HEK293 (cell line): ENCODE measurements at regions not wholly inside any gene's neighbourhood (a gene's known extent, or its start where the extent isn't known, plus 50 kb on each side); places are given as distances from the start of the nearest gene placed in this dataset.

ENCODE experiments used
- CTCF ChIA-PET: fragments of 350-600 bp; formaldehyde crosslinking; extraction: SDS; loops from one replicate; lab custom pipeline; 2021; ENCODE audit warnings: antibody characterized with exemption; lab: Yijun Ruan, JAX
- POLR2A ChIA-PET: fragments of 300-600 bp; formaldehyde crosslinking; extraction: SDS; loops from one replicate; lab custom pipeline; 2020; ENCODE audit warnings: antibody characterized with exemption, inconsistent platforms; lab: Yijun Ruan, JAX
- H3K27ac ChIP-seq: fragments of 200-500 bp; sonication (Bioruptor generic); 2 replicates; pipeline ENCODE4 v1.5.1; 2014; ENCODE audit warnings: low read depth, low read length, control low read depth, inconsistent platforms; ENCODE audit errors: extremely low read depth
- H3K36me3 ChIP-seq, 2 experiments: fragments of 200-500 bp in 1 of 2; sonication (Bioruptor generic) in 1 of 2; 1 replicate in 1 of 2; 2 replicates in 1 of 2; pipeline ENCODE4 v1.5.1; 2014 to 2017; ENCODE audit warnings: inconsistent platforms in 2 of 2, low read length in 2 of 2; ENCODE audit not compliant: control insufficient read depth in 2 of 2, insufficient read depth in 1 of 2
- H3K4me1 ChIP-seq: fragments of 200-500 bp; sonication (Bioruptor generic); 2 replicates; pipeline ENCODE4 v1.5.1; 2014; ENCODE audit warnings: mild to moderate bottlenecking, low read length, inconsistent platforms; ENCODE audit not compliant: control insufficient read depth, insufficient read depth
- H3K4me3 ChIP-seq: 2 replicates; pipeline ENCODE4 v1.5.1; 2011; ENCODE audit warnings: low read depth, mild to moderate bottlenecking, control low read depth, low read length, moderate library complexity
- H3K9me3 ChIP-seq: fragments of 200-500 bp; sonication (Bioruptor generic); 2 replicates; pipeline ENCODE4 v1.5.1; 2014; ENCODE audit warnings: low read depth, low read length, inconsistent platforms; ENCODE audit not compliant: control insufficient read depth, insufficient read depth
- HOXA7 ChIP-seq: sonication (generic); formaldehyde crosslinking; IDR thresholded peaks from 2 replicates; pipeline ENCODE4 v1.8.1; 2022; ENCODE audit warnings: missing genetic modification reagents, borderline replicate concordance
- KLF7 ChIP-seq: fragments of 450-650 bp; formaldehyde crosslinking; IDR thresholded peaks from 2 replicates; pipeline ENCODE4 v1.5.1; 2016; ENCODE audit warnings: missing biosample characterization, missing genetic modification characterization, borderline replicate concordance
- MZF1 ChIP-seq: fragments of 450-650 bp; formaldehyde crosslinking; IDR thresholded peaks from 2 replicates; pipeline ENCODE4 v1.5.1; 2017; ENCODE audit warnings: missing biosample characterization, missing genetic modification characterization, borderline replicate concordance
- REPIN1 ChIP-seq: fragments of 450-650 bp; formaldehyde crosslinking; IDR thresholded peaks from 2 replicates; pipeline ENCODE4 v1.5.1; 2017; ENCODE audit warnings: missing biosample characterization, missing genetic modification characterization, low read depth
- YY1 ChIP-seq: fragments of 450-650 bp; formaldehyde crosslinking; IDR thresholded peaks from 2 replicates; pipeline ENCODE4 v1.5.1; 2018; ENCODE audit warnings: missing biosample characterization, missing genetic modification characterization
- ZEB2 ChIP-seq: fragments of 450-650 bp; formaldehyde crosslinking; IDR thresholded peaks from 2 replicates; pipeline ENCODE4 v1.5.1; 2016; ENCODE audit warnings: missing biosample characterization, missing genetic modification characterization
- ZFP37 ChIP-seq: fragments of 450-650 bp; formaldehyde crosslinking; IDR thresholded peaks from 2 replicates; pipeline ENCODE4 v1.5.1; 2016; ENCODE audit warnings: missing biosample characterization, missing genetic modification characterization
- ZNF155 ChIP-seq: fragments of 450-650 bp; formaldehyde crosslinking; IDR thresholded peaks from 2 replicates; pipeline ENCODE4 v1.5.1; 2016; ENCODE audit warnings: missing biosample characterization, missing genetic modification characterization
- ZNF211 ChIP-seq: fragments of 450-650 bp; formaldehyde crosslinking; IDR thresholded peaks from 2 replicates; pipeline ENCODE4 v1.5.1; 2016; ENCODE audit warnings: low read depth, missing biosample characterization, missing genetic modification characterization
- ZNF23 ChIP-seq: fragments of 450-650 bp; formaldehyde crosslinking; IDR thresholded peaks from 2 replicates; pipeline ENCODE4 v1.5.1; 2016; ENCODE audit warnings: missing biosample characterization, missing genetic modification characterization, borderline replicate concordance
- ZNF266 ChIP-seq: fragments of 450-650 bp; formaldehyde crosslinking; IDR thresholded peaks from 2 replicates; pipeline ENCODE4 v1.5.1; 2016; ENCODE audit warnings: missing biosample characterization, missing genetic modification characterization, low read depth
- ZNF324 ChIP-seq: fragments of 450-650 bp; formaldehyde crosslinking; IDR thresholded peaks from 2 replicates; pipeline ENCODE4 v1.5.1; 2016; ENCODE audit warnings: missing biosample characterization, missing genetic modification characterization
- ZNF335 ChIP-seq: fragments of 450-650 bp; formaldehyde crosslinking; conservative IDR thresholded peaks from 2 replicates; pipeline ENCODE4 v1.5.1; 2016; ENCODE audit warnings: missing biosample characterization, missing genetic modification characterization
- ZNF37A ChIP-seq: fragments of 450-650 bp; IDR thresholded peaks from 2 replicates; pipeline ENCODE4 v1.5.1; 2018; ENCODE audit warnings: missing biosample characterization, missing genetic modification characterization
- ZNF391 ChIP-seq: fragments of 450-650 bp; formaldehyde crosslinking; IDR thresholded peaks from 2 replicates; pipeline ENCODE4 v1.5.1; 2016; ENCODE audit warnings: low read depth, missing biosample characterization, missing genetic modification characterization, borderline replicate concordance
- ZNF404 ChIP-seq: fragments of 450-650 bp; formaldehyde crosslinking; IDR thresholded peaks from 2 replicates; pipeline ENCODE4 v1.5.1; 2017; ENCODE audit warnings: missing biosample characterization, missing genetic modification characterization
- ZNF530 ChIP-seq: fragments of 450-650 bp; formaldehyde crosslinking; IDR thresholded peaks from 2 replicates; pipeline ENCODE4 v1.5.1; 2016; ENCODE audit warnings: low read depth, missing biosample characterization, missing genetic modification characterization
- ZNF548 ChIP-seq: fragments of 450-650 bp; formaldehyde crosslinking; IDR thresholded peaks from 2 replicates; pipeline ENCODE4 v1.5.1; 2016; ENCODE audit warnings: missing biosample characterization, missing genetic modification characterization
- ZNF600 ChIP-seq: fragments of 450-650 bp; formaldehyde crosslinking; IDR thresholded peaks from 2 replicates; pipeline ENCODE4 v1.5.1; 2016; ENCODE audit warnings: missing biosample characterization, missing genetic modification characterization
- ZNF610 ChIP-seq: fragments of 450-650 bp; formaldehyde crosslinking; IDR thresholded peaks from 2 replicates; pipeline ENCODE4 v1.5.1; 2016; ENCODE audit warnings: missing biosample characterization, missing genetic modification characterization, borderline replicate concordance
- ZNF654 ChIP-seq: fragments of 450-650 bp; formaldehyde crosslinking; IDR thresholded peaks from 2 replicates; pipeline ENCODE4 v1.5.1; 2016; ENCODE audit warnings: low read depth, missing biosample characterization, missing genetic modification characterization
- ZNF658 ChIP-seq: fragments of 450-650 bp; formaldehyde crosslinking; IDR thresholded peaks from 2 replicates; pipeline ENCODE4; 2016; ENCODE audit warnings: missing biosample characterization, missing genetic modification characterization
- ZNF785 ChIP-seq: fragments of 450-650 bp; formaldehyde crosslinking; IDR thresholded peaks from 2 replicates; pipeline ENCODE4 v1.5.1; 2016; ENCODE audit warnings: missing biosample characterization, missing genetic modification characterization
- TF ChIP-seq, protein P1 (sequence below): fragments of 450-650 bp; formaldehyde crosslinking; IDR thresholded peaks from 2 replicates; pipeline ENCODE4 v1.5.1; 2016; ENCODE audit warnings: missing biosample characterization, missing genetic modification characterization
- TF ChIP-seq, protein P2 (sequence below): fragments of 450-650 bp; formaldehyde crosslinking; IDR thresholded peaks from 2 replicates; pipeline ENCODE4 v1.5.1; 2017; ENCODE audit warnings: missing biosample characterization, missing genetic modification characterization
- TF ChIP-seq, protein P3 (sequence below): fragments of 450-650 bp; formaldehyde crosslinking; IDR thresholded peaks from 2 replicates; pipeline ENCODE4 v1.5.1; 2016; ENCODE audit warnings: missing biosample characterization, missing genetic modification characterization, low read depth

DNA sequence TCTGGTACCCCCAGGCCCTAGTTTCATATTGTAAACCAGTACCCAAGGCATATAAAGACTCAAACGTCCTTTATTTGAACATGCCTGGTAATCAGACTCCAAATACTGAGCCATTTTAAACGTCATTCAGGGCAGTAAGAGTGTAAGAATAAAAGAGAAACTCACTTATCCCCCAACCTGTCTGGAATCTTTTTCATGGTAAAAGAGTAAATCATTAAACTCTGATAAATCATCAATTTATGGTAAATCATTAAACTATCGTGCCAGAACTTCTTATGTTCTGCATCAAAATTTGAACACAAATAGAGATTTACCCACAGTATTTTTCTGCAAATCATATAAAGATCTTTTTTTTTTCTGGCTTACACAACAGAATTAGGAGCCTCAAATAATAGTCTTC, 734.3 kb upstream of the POT1 start (continued):
- TF ChIP-seq, protein P1, sequence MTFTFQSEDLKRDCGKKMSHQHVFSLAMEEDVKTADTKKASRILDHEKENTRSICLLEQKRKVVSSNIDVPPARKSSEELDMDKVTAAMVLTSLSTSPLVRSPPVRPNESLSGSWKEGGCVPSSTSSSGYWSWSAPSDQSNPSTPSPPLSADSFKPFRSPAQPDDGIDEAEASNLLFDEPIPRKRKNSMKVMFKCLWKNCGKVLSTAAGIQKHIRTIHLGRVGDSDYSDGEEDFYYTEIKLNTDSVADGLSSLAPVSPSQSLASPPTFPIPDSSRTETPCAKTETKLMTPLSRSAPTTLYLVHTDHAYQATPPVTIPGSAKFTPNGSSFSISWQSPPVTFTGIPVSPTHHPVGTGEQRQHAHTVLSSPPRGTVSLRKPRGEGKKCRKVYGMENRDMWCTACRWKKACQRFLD (tag by site-specific recombination), result no peak
- TF ChIP-seq, all 188 proteins: peak for 0

DNA sequence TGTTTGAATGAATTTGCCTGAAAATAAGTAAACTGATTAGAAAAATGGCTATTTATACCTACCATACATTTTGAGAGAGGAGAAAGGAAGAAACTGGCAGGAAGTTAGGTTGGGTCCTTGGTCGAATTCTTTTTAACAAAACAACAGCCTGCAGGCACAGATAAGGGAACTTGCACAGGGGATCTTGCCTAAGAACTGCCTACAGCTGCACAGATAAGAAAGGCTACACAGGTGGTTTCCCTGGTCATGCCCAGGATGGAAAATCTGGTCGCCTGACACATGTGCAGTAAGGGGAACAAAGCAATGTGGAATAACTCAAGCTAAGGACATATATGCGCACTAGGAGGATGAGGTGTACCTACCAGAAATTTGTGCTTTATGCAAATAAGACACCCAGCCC, 732.1 kb upstream of the POT1 start:
- no peaks in the 10 kb centered on the region for H3K4me1 ChIP-seq
- H3K4me3 ChIP-seq, result no peak overlapping the region
- TF ChIP-seq, protein P2, sequence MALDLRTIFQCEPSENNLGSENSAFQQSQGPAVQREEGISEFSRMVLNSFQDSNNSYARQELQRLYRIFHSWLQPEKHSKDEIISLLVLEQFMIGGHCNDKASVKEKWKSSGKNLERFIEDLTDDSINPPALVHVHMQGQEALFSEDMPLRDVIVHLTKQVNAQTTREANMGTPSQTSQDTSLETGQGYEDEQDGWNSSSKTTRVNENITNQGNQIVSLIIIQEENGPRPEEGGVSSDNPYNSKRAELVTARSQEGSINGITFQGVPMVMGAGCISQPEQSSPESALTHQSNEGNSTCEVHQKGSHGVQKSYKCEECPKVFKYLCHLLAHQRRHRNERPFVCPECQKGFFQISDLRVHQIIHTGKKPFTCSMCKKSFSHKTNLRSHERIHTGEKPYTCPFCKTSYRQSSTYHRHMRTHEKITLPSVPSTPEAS (tag by site-specific recombination), result no peak
- TF ChIP-seq REPIN1 (tag by site-specific recombination) (no peak), YY1 (tag by site-specific recombination) (no peak), ZEB2 (tag by site-specific recombination) (no peak), ZNF654 (no peak), ZNF548 (tag by site-specific recombination) (no peak)
- ChIA-PET POLR2A (no interaction called here), CTCF (no interaction called here)
- H3K36me3 ChIP-seq, result no peaks in the 10 kb centered on the region
- no peaks in the 10 kb centered on the region for H3K9me3 ChIP-seq
- H3K27ac ChIP-seq, result no peak overlapping the region

DNA sequence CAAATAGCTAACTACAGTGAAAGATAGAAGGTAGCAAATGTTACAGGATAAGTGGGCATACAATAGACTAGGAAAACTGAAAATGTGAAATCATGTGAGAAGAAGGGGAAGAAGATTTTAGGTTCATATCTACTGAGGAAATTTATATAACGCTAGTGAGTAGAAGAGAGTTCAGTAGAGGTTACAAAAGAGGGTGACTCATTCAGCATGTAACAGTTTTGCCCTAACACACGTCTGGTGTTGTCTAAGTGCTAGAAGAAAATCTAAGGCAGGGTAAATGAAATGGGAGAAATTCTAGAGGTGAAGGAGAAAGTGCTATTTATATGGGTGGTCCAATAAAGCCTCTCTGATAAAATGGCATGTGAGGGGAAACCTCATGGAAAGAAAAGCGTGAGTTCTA, 731.4 kb upstream of the POT1 start:
- H3K9me3 ChIP-seq, result no peaks in the 10 kb centered on the region
- no peaks in the 10 kb centered on the region for H3K4me1 ChIP-seq
- H3K27ac ChIP-seq, result no peak overlapping the region
- H3K4me3 ChIP-seq, result no peak overlapping the region
- ChIA-PET CTCF (interaction anchor here (0.6 to 1.3 kb wide), 2 partner anchors 9 to 579 kb away, joined by 3 read pairs; no protein-coding TSS in a partner anchor), POLR2A (no interaction called here)
- TF ChIP-seq ZNF37A (tag by site-specific recombination) (no peak), ZNF155 (tag by site-specific recombination) (no peak), ZNF658 (tag by site-specific recombination) (no peak), ZNF785 (tag by site-specific recombination) (no peak), ZNF391 (tag by site-specific recombination) (no peak), MZF1 (tag by site-specific recombination) (no peak), ZNF324 (tag by site-specific recombination) (no peak), ZNF335 (tag by site-specific recombination) (no peak)
- TF ChIP-seq, protein P3, sequence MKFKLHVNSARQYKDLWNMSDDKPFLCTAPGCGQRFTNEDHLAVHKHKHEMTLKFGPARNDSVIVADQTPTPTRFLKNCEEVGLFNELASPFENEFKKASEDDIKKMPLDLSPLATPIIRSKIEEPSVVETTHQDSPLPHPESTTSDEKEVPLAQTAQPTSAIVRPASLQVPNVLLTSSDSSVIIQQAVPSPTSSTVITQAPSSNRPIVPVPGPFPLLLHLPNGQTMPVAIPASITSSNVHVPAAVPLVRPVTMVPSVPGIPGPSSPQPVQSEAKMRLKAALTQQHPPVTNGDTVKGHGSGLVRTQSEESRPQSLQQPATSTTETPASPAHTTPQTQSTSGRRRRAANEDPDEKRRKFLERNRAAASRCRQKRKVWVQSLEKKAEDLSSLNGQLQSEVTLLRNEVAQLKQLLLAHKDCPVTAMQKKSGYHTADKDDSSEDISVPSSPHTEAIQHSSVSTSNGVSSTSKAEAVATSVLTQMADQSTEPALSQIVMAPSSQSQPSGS (tag by site-specific recombination), result no peak
- H3K36me3 ChIP-seq, result no peaks in the 10 kb centered on the region

DNA sequence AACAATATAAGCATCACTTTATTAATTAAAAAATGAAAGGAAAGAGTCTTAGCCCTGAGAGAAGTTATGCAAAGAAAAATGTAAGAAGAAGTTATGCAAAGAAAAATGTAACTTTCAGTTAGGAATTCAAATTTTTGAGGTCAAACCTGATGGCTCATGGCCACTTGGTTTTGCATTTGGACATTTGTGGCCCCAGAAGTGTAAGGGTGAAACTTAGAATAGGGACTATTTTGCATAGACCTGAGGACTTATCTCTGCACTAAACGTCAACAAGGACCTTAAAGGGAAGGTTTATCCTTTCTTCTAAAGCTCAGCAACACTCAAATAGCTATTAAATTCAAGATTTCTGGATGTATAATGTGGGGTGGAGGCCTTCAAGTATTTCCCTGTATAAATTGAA, 724.5 kb upstream of the POT1 start:
- Histone ChIP-seq H3K4me3 (no peak overlapping the region), H3K9me3 (no peaks in the 10 kb centered on the region), H3K27ac (no peak overlapping the region), H3K4me1 (no peaks in the 10 kb centered on the region), H3K36me3 (no peaks in the 10 kb centered on the region)
- ChIA-PET CTCF (interaction anchor here (0.6 to 0.7 kb wide), 2 partner anchors 19 to 1854 kb away, joined by 3 to 5 read pairs; no protein-coding TSS in a partner anchor), POLR2A (no interaction called here)
- TF ChIP-seq ZNF530 (no peak), HOXA7 (CRISPR knock-in tag) (no peak), KLF7 (tag by site-specific recombination) (no peak), ZNF600 (tag by site-specific recombination) (no peak), ZNF266 (tag by site-specific recombination) (no peak), ZFP37 (tag by site-specific recombination) (no peak), ZNF211 (tag by site-specific recombination) (no peak), ZNF404 (no peak), ZNF610 (tag by site-specific recombination) (no peak), ZNF548 (tag by site-specific recombination) (no peak), ZNF23 (tag by site-specific recombination) (no peak)
